ENCODE measurements at regions not wholly inside any gene's neighbourhood (a gene's known extent, or its start where the extent isn't known, plus 50 kb on each side); places are given as distances from the start of the nearest gene placed in this dataset.
"Not testable (repeated sequence)": the region's sequence is repeated elsewhere in the genome, so short reads cannot be mapped to it uniquely, and the experiment has no call there.

GRCh38 chr4:175033162-175033561 is 115.0 kb downstream of the ADAM29 start:
- DNase-seq: no peak

DNA sequence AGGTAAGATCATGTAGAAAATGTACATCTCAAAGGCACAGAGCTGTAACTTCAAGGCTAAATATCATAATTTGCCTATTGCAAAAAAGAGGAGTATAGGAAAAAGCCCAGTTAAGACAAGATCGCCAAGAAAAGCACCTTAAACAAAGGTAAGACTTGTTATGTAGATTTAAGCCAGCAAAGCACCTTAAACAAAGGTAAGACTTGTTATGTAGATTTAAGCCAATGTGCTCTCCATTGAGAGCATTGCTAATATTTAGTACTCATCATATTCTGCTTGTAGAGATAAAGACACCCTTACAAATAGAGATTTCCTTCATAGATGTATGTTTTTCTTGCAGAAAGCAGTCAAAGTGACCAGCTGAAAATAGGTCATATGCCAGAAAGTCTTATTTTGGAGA is 115.8 kb downstream of the ADAM29 start:
- DNase-seq: no peak

DNA sequence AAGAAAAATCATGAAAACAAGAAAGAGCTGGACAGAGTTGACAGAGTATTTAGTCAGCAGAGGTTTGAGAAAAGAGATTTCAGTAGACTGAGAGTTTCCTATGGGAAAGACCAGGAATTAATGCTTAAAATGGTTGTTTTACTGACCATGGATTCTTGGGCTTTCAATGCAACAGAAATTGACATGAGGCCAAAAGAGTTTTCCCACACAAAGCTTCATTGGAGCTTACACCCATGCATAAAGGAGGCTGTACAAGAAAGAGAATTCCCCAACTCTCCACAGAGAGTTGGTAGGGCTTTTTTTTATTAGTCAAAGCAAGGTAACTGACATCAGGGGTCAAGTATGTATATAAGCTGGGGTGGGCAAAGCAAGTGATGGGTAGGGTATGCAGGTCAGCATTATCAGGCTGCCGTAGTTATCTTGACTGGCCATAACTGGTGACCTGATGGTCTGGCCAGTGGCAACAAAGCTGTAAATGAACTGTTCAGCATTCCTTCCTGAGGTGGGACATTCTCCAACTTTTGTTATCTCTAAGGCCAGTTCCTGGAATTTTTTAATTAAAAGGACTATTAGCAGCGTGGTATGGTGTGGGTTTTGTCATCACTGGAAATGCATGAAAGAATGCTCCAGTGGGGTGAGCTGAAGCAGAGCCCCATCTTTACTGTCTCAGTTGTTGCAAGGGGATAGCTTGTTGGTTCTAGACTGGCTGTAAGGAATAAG is 117.0 kb downstream of the ADAM29 start:
- DNase-seq: no peak

- no peak for DNase-seq
Measured at GRCh38 chr4:175035905-175036304, 117.7 kb downstream of the ADAM29 start.

GRCh38 chr4:175048111-175048784 is 130.1 kb downstream of the ADAM29 start:
- DNase-seq: no peak

DNA sequence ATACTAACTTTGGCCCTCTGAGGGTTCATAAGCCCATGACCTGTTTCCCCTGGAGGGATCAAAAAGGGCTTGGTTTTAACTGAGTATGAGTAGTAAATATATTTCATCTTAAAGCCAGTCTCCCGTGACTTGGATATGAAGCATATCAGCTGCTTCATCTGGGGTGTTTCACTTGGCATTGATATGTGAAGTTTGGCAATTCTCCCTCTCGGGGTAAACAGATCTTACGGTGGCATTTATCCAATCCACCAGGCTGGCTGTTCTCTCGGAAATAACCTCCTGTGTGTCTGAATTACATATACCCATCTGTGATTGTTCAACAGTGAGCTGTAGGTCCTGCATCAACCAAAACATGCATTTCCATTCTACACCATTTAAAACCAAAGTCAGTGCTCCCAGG is 130.7 kb downstream of the ADAM29 start:
- DNase-seq: no peak

- no peak for DNase-seq
Measured at GRCh38 chr4:175051974-175052373, 133.8 kb downstream of the ADAM29 start.

DNA sequence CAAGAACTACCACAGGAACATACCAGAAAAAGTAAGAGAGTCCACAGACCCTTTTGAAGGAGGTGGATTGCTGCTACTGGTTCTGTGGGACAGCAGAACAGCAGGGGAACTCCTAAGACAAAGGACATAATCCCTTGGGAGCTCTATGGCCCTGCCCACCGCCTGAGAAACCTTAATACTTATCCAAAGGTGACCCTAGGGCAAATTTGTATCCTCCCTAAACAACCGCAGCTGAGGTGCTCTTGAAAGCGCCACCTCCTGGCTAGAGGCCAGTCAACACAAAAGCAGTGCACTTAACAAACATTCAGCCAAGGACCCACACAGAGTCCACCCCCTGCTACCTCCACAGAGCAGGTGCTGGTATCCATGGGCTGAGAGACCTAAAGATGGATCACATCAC is 136.8 kb downstream of the ADAM29 start:
- DNase-seq: no peak

- no peak for DNase-seq
Measured at GRCh38 chr4:175062183-175062592, 144.0 kb downstream of the ADAM29 start.

DNA sequence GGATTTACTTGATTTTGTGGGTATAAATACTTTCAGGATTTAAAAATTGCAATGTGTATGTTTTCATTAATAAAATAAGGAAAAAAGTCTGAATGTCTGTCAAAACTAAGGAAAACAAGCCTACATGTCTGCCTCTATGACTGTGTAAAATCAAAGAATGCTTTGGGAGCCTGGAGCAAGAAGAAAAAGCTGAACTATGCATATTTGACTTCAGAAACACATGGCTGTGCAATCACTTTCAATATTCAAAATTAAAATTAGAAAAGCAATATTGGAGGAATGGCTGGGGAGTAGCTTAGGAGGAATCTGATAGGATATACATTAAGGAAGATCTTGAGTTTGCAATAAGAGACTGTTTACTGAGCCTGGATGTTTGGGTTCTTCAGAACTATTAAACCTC is 147.1 kb downstream of the ADAM29 start:
- no peak for DNase-seq

DNA sequence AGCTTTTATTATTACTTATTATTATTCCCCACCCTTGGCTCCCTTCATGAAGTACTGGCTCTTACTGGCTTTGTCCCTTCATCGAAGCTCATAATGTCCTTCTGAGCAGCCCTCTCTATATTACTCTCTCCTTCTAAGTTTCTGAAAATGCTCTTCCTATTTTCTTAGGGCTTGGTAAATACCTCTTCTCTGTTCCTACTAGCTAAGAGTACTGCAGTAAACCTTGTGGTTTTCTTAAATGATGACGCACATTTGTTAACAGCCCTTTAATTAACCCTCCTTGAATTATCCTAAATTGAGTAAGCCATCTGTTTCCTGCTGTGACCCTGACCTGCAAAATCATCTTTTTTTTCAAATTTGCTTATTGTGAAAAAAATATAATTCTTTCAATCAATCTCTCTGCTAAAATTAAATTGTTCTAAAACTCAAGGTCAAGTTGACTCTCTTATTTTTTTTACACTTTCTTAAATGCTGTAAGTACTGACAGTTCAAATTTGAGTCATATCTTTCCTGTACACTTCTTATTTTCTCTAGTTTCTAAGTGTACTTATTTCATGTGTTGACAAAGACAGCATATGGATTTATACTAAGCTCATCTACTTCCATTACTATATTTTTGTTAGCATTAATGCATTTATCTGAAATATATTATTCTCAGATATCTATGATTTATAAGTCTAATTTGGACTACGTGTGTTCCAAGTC is 148.9 kb downstream of the ADAM29 start:
- DNase-seq: no peak

- no peak for DNase-seq
Measured at GRCh38 chr4:175068266-175068665, 150.1 kb downstream of the ADAM29 start.

- DNase-seq: no peak
Measured at GRCh38 chr4:175070444-175070843, 152.3 kb downstream of the ADAM29 start.

GRCh38 chr4:175071123-175071522 is 153.0 kb downstream of the ADAM29 start:
- no peak for DNase-seq

GRCh38 chr4:175087145-175087544 is 169.0 kb downstream of the ADAM29 start:
- DNase-seq: no peak

GRCh38 chr4:175090116-175090515 is 172.0 kb downstream of the ADAM29 start:
- no peak for DNase-seq

DNA sequence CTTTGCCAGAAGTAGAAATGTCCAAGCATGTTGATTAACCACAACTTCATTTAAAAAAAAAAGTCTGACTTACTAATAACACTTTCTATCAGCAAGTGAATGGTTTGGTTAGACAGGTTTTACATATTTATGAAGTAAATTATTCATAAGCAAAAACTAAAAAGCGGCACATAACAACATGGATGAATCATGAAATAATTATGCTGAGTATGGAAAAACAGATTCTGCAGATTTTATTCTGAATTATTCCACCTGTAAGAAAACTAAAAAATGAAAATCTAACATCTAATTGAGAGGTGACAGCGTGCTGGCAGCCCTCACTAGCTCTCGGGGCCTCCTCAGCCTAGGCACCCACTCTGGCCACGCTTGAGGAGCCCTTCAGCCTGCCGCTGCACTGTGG is 173.5 kb downstream of the ADAM29 start:
- DNase-seq: no peak

- DNase-seq: no peak
Measured at GRCh38 chr4:175092114-175092513, 174.0 kb downstream of the ADAM29 start.

DNA sequence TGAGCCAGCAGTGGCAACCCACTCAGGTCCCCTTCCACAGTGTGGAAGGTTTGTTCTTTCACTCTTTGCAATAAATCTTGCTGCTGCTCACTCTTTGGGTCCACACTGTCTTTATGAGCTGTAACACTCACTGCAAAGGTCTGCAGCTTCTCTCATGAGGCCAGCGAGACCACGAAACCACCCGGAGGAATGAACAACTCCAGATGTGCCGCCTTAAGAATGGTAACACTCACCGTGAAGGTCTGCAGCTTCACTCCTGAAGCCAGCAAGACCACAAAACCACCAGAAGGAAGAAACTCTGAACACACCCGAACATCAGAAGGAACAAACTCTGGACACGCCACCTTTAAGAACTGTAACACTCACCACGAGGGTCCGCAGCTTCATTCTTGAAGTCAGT is 174.9 kb downstream of the ADAM29 start:
- not testable (repeated sequence) for DNase-seq

DNA sequence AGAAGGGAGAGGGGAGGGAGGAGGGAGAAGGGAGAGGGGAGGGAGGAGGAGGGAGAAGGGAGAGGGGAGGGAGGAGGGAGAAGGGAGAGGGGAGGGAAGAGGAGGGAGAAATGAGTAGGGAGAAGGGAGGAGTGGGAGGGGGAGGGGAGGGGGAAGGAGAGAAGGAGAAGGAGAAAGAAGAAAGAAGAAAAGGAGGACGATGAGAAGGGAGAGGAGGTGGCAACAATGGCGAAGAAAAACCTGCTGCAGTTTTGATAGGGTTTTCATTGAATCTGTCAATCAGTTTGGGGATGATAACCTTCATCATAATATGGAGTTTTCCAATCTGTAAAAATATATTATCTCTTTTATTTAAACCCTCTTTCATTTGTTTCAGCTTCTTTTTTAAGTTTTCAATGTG is 185.2 kb downstream of the ADAM29 start:
- DNase-seq: no peak

GRCh38 chr4:175106301-175106700 is 188.1 kb downstream of the ADAM29 start:
- DNase-seq: no peak

DNA sequence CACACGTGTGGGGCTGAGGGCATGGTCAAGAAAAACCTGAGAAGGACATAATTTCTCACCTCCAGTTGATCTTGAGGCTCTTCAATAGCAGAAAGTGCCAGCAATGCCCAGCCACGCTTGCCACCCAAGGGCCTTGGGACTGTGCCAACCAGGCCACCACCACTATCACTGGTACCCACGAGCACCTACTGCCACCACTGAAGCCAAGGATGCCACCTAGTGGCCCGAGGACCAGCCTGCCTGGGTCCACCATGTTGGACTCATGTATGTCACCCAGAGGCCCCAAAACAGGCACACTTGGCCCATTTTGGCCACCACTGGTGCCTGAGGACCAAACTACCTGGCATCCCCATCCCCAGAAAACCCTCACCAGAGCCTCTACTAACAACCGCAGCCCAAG is 191.8 kb downstream of the ADAM29 start:
- no peak for DNase-seq

- no peak for DNase-seq
Measured at GRCh38 chr4:175125410-175126068, 207.4 kb downstream of the ADAM29 start.
